Breast epithelium (tissue), 4 donors: ENCODE measurements at regions not wholly inside any gene's neighbourhood (a gene's known extent, or its start where the extent isn't known, plus 50 kb on each side); places are given as distances from the start of the nearest gene placed in this dataset.

Source experiments
- DNase-seq, 2 donors: peaks; one replicate each; pipeline ENCODE4 v3.0.0-alpha.2; 2019; ENCODE audit warnings: low spot score in 2 of 2
- H3K27ac ChIP-seq, 2 donors: fragments of 200-600 bp; sonication (generic) in 1 of 2; one replicate each; pipeline ENCODE4 v1.5.1; 2016 to 2019; ENCODE audit warnings: mild to moderate bottlenecking in 1 of 2
- H3K27me3 ChIP-seq, 2 donors: fragments of 200-600 bp; sonication (generic) in 1 of 2; one replicate each; pipeline versions ENCODE4 v1.5.1 to v1.6.0; 2017 to 2019; ENCODE audit warnings: control low read depth in 1 of 2, mild to moderate bottlenecking in 1 of 2
- H3K36me3 ChIP-seq: fragments of 200-600 bp; one replicate; pipeline ENCODE4 v1.5.1; 2019
- H3K4me1 ChIP-seq, 2 donors: fragments of 200-600 bp; sonication (generic); one replicate each; pipeline ENCODE4 v1.5.1; 2016 to 2019; ENCODE audit warnings: control low read depth in 1 of 2
- H3K4me3 ChIP-seq, 3 donors: fragments of 200-600 bp; sonication (generic); 1 replicate in 2 of 3; 2 replicates in 1 of 3; pipeline ENCODE4 v1.5.1; 2016 to 2019; ENCODE audit warnings: mild to moderate bottlenecking in 3 of 3, moderate library complexity in 2 of 3
- H3K9me3 ChIP-seq, 2 donors: fragments of 200-600 bp; sonication (generic) in 1 of 2; one replicate each; pipeline ENCODE4 v1.5.1; 2016 to 2019; ENCODE audit warnings: control low read depth in 1 of 2
- POLR2A ChIP-seq: fragments of 450-650 bp; IDR thresholded peaks from one replicate; pipeline ENCODE4 v1.6.1; 2016; ENCODE audit warnings: antibody characterized with exemption, mild to moderate bottlenecking, moderate library complexity
- POLR2AphosphoS5 ChIP-seq, 3 donors: sonication (generic); formaldehyde crosslinking; IDR thresholded peaks; one replicate each; pipeline ENCODE4 v1.6.1; 2017; ENCODE audit warnings: antibody characterized with exemption in 3 of 3
- intact Hi-C: fragments of 100-400 bp; cut with DNase I; formaldehyde crosslinking; loops from one replicate; pipeline ENCODE4 v1.15.1; 2023; ENCODE audit warnings: low total_unique reads
- TF ChIP-seq, protein P1 (sequence below), 3 donors: fragments of 450-650 bp; IDR thresholded peaks; one replicate each; pipeline ENCODE4 v1.5.1; 2016 to 2017; ENCODE audit warnings: antibody characterized with exemption in 3 of 3, mild to moderate bottlenecking in 3 of 3, moderate library complexity in 3 of 3

DNA sequence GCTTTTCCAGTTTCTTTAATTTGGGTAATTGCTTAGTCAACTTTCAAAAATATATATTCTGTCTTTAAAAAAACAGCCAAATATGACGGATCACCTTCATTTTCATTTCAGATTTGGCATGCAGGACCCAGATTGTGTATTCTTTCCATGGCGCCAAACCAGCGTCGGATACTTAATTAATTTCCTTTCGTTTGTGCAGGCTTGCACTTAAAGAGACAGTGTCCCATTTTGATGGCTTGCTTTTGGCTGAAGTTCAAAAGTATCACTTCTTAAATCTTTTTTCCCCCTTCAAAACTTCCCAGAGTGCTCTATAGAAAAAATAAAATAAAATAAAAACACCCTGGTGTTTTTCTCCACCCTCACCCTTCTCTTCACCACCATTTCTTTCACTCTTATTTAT is 394.5 kb upstream of the SOX9 start:
- TF ChIP-seq POLR2AphosphoS5 (IDR thresholded peaks at IDR 0.05) (no peak), POLR2A (no peak)
- TF ChIP-seq, protein P1, sequence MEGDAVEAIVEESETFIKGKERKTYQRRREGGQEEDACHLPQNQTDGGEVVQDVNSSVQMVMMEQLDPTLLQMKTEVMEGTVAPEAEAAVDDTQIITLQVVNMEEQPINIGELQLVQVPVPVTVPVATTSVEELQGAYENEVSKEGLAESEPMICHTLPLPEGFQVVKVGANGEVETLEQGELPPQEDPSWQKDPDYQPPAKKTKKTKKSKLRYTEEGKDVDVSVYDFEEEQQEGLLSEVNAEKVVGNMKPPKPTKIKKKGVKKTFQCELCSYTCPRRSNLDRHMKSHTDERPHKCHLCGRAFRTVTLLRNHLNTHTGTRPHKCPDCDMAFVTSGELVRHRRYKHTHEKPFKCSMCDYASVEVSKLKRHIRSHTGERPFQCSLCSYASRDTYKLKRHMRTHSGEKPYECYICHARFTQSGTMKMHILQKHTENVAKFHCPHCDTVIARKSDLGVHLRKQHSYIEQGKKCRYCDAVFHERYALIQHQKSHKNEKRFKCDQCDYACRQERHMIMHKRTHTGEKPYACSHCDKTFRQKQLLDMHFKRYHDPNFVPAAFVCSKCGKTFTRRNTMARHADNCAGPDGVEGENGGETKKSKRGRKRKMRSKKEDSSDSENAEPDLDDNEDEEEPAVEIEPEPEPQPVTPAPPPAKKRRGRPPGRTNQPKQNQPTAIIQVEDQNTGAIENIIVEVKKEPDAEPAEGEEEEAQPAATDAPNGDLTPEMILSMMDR (IDR thresholded peaks at IDR 0.05) = no peak
- intact Hi-C loops = loop anchor here (2.0 to 5.0 kb wide), 2 partner anchors 46 to 996 kb away; no protein-coding TSS in a partner anchor

DNA sequence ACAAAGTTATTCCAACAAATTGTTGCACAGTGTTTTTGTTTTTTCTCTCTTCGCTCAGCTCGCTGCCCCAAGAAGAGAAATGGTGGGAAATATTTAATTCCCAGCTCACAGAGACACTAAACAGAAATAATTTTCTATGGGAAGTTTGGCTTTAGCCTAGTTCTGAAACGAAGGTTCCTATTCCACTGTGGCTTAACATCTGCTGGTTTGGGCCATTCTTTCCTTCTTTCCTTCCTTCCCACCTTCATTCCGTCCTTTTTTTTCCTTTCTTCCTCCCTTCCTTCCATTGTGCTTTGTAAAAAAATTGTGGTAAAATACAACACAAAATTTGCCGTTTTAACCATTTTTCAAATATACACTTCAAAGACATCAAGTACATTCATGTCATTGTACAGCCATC is 393.5 kb upstream of the SOX9 start:
- no peak overlapping the region for H3K27ac ChIP-seq
- no peaks in the 10 kb centered on the region for H3K36me3 ChIP-seq
- TF ChIP-seq, protein P1 (IDR thresholded peaks at IDR 0.05) = no peak
- no peak for TF ChIP-seq POLR2A
- TF ChIP-seq POLR2AphosphoS5 (IDR thresholded peaks at IDR 0.05) = no peak
- DNase-seq = no peak
- no peaks in the 10 kb centered on the region for H3K4me1 ChIP-seq
- no peak overlapping the region for H3K4me3 ChIP-seq
- H3K27me3 ChIP-seq = no peaks in the 10 kb centered on the region
- H3K9me3 ChIP-seq = no peaks in the 10 kb centered on the region
- intact Hi-C loops = loop anchor here (2.0 to 5.0 kb wide), 2 partner anchors 46 to 995 kb away; no protein-coding TSS in a partner anchor

More for the DNA sequence above, 394.5 kb upstream of the SOX9 start:
- Histone ChIP-seq H3K36me3 (no peaks in the 10 kb centered on the region), H3K27me3 (no peaks in the 10 kb centered on the region), H3K4me3 (peak overlapping the region in 1 of 3 donors; percentile 20), H3K9me3 (no peaks in the 10 kb centered on the region), H3K4me1 (no peaks in the 10 kb centered on the region), H3K27ac (no peak overlapping the region)
- DNase-seq = no peak

DNA sequence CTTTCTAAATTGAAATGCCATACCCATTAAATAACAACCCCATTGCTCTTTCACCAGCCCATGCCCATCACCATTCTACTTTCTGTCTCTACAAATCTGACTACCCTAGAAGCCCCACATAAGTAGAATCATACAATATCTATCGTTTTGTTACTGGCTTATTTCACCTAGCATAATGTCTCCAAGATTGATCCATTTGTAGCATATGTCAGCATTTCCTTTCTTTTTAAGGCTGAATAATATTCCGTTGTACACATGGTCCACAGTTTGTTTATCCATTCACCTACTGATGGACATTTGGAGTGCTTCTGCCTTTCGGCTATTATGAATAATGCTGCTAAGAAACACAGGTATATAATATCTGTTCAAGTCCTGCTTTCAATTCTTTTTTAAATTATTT is 393.1 kb upstream of the SOX9 start:
- Histone ChIP-seq H3K4me1 (no peaks in the 10 kb centered on the region), H3K9me3 (no peaks in the 10 kb centered on the region), H3K4me3 (no peak overlapping the region), H3K27ac (no peak overlapping the region), H3K36me3 (no peaks in the 10 kb centered on the region), H3K27me3 (no peaks in the 10 kb centered on the region)
- intact Hi-C loops = loop anchor here (2.0 to 5.0 kb wide), 2 partner anchors 47 to 995 kb away; no protein-coding TSS in a partner anchor
- DNase-seq = no peak
- TF ChIP-seq POLR2AphosphoS5 (IDR thresholded peaks at IDR 0.05) = no peak
- no peak for TF ChIP-seq POLR2A
- TF ChIP-seq, protein P1 (IDR thresholded peaks at IDR 0.05) = no peak

DNA sequence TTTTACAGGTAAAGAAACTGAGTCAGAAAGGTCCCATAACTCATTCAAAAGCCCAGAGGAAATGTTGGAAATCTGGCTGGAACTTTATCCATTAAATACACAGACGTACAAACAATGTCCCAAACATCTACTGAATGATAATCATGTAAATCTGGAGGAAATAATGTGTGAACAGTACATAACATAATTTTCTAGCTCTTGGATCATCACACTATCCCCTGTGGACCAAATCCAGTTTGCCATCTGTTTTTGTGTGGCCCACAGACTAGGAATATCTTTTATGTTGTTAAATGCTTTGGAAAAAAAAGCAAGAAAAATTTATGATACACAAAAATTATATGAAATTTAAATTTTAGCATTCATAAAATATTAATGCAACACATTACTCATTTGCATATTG is 389.9 kb upstream of the SOX9 start:
- H3K27ac ChIP-seq = no peak overlapping the region
- no peaks in the 10 kb centered on the region for H3K4me1 ChIP-seq
- no peaks in the 10 kb centered on the region for H3K36me3 ChIP-seq
- no peaks in the 10 kb centered on the region for H3K27me3 ChIP-seq
- H3K4me3 ChIP-seq = no peak overlapping the region
- no peak for DNase-seq
- TF ChIP-seq, protein P1 (IDR thresholded peaks at IDR 0.05) = no peak
- TF ChIP-seq POLR2A (no peak), POLR2AphosphoS5 (IDR thresholded peaks at IDR 0.05) (no peak)
- no peaks in the 10 kb centered on the region for H3K9me3 ChIP-seq
- intact Hi-C loops = no loop called here

DNA sequence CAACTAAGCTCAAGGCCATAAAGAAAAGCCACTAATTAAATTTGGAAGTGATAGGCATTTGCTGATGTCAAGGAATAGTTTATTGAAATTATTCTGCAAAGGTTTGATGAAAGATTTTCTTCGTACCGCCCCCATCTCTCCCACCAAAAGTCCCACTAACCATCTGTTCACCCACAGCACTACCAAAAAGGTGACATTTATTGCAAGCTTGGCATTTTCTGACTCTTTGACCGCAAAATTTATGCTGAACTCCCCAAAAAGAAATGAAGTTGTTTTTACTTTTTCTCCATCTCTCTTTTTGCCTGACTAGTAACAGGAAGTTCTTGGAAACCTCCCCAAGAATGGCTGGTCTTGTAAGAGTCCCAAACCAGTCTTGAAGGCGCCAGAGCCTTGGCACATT is 384.9 kb upstream of the SOX9 start:
- Histone ChIP-seq H3K4me1 (no peaks in the 10 kb centered on the region), H3K36me3 (no peaks in the 10 kb centered on the region), H3K9me3 (no peaks in the 10 kb centered on the region), H3K27me3 (no peaks in the 10 kb centered on the region), H3K27ac (no peak overlapping the region), H3K4me3 (no peak overlapping the region)
- TF ChIP-seq, protein P1 (IDR thresholded peaks at IDR 0.05) = no peak
- TF ChIP-seq POLR2AphosphoS5 (IDR thresholded peaks at IDR 0.05) (no peak), POLR2A (no peak)
- intact Hi-C loops = no loop called here
- no peak for DNase-seq
